Prostate gland (tissue), 2 donors: ENCODE measurements at regions not wholly inside any gene's neighbourhood (a gene's known extent, or its start where the extent isn't known, plus 50 kb on each side); places are given as distances from the start of the nearest gene placed in this dataset.
"Not testable (repeated sequence)": the region's sequence is repeated elsewhere in the genome, so short reads cannot be mapped to it uniquely, and the experiment has no call there.

Experiments used
- CTCF ChIP-seq, 4 experiments: fragments of 200-600 bp in 2 of 4; fragments of 450-650 bp in 2 of 4; sonication (generic) in 2 of 4; IDR thresholded peaks; 1 replicate in 3 of 4; 2 replicates in 1 of 4; pipeline ENCODE4 v1.5.1; 2016 to 2019; ENCODE audit warnings: antibody characterized with exemption in 4 of 4, mild to moderate bottlenecking in 2 of 4, moderate library complexity in 2 of 4
- POLR2A ChIP-seq: fragments of 450-650 bp; IDR thresholded peaks from one replicate; pipeline ENCODE4 v1.6.1; 2016; ENCODE audit warnings: antibody characterized with exemption, mild to moderate bottlenecking

- TF ChIP-seq POLR2A; CTCF (IDR thresholded peaks at IDR 0.05): not testable (repeated sequence)
Measured at GRCh38 chr5:1710091-1710490, 89.5 kb downstream of the MRPL36 start.
